ENCODE measurements at regions not wholly inside any gene's neighbourhood (a gene's known extent, or its start where the extent isn't known, plus 50 kb on each side); places are given as distances from the start of the nearest gene placed in this dataset.

DNA sequence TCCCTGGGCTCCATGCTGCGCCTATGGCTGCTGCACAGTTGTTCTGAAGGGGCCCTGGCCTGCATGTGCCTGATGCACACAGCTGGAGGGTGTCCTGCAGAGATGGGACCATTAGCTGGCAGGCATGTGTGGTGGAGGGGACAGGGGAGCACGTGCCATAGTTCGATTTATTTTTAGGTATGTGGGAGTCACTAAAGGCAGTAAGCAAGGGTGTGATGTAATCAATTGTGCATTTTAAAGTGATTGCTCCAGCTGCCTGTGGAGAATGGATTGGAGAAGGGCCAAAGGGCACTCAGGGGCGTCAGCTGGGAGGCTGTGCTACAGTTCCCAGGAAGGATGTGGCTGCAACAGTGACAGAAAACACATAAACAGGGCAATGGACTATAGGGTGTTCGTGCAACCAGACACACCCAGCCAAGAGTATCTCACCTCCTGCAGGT lies 205.1 kb downstream of the ARL4C start:
- Mint-ChIP-seq H3K9me3 (peaks cover 0 to 21% (median 6%) of the 10 kb centered on the region in 7 donors), H3K4me3 (peak overlapping the region in 1 of 2 donors; percentile 4), H3K27me3 (ENCODE audit: low read depth in 3 of 3) (peaks cover 0 to 17% (median 2%) of the 10 kb centered on the region in 3 donors), H3K36me3 (peaks cover 4 to 10% of the 10 kb centered on the region in 2 donors), H3K27ac (peak overlapping the region; percentile 88 to 98 (median 96)), H3K4me1 (peaks cover 70% of the 10 kb centered on the region)
- H3K27me3 ChIP-seq (ENCODE audit: control insufficient read depth in 2 of 2, insufficient read depth in 2 of 2, low read length in 2 of 2): no peaks in the 10 kb centered on the region
- H3K27ac ChIP-seq (ENCODE audit: low read depth in 1 of 2, low read length in 2 of 2): peak overlapping the region; percentile 76 to 93
- TF ChIP-seq, protein P1, sequence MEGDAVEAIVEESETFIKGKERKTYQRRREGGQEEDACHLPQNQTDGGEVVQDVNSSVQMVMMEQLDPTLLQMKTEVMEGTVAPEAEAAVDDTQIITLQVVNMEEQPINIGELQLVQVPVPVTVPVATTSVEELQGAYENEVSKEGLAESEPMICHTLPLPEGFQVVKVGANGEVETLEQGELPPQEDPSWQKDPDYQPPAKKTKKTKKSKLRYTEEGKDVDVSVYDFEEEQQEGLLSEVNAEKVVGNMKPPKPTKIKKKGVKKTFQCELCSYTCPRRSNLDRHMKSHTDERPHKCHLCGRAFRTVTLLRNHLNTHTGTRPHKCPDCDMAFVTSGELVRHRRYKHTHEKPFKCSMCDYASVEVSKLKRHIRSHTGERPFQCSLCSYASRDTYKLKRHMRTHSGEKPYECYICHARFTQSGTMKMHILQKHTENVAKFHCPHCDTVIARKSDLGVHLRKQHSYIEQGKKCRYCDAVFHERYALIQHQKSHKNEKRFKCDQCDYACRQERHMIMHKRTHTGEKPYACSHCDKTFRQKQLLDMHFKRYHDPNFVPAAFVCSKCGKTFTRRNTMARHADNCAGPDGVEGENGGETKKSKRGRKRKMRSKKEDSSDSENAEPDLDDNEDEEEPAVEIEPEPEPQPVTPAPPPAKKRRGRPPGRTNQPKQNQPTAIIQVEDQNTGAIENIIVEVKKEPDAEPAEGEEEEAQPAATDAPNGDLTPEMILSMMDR (IDR thresholded peaks at IDR 0.05): no peak
- DNase-seq: peak; percentile 70 to 82 (median 78)
- H2AFZ ChIP-seq (ENCODE audit: insufficient read depth, low read depth, low read length, poor library complexity, severe bottlenecking): no peak overlapping the region
- H3K36me3 ChIP-seq (replicated peaks in 1 of 2; ENCODE audit: control insufficient read depth in 1 of 2, insufficient read depth in 2 of 2, low read length in 2 of 2): no peaks in the 10 kb centered on the region
- H3K9ac ChIP-seq (ENCODE audit: insufficient read depth, low read length, poor library complexity, severe bottlenecking): peak overlapping the region; percentile 58
- H3K9me3 ChIP-seq (replicated peaks in 1 of 2; ENCODE audit: control insufficient read depth in 1 of 2, insufficient read depth in 1 of 2, low read length in 2 of 2): no peaks in the 10 kb centered on the region
- 33% methylated on average over 2 of the region's 5 CpGs for WGBS (ENCODE audit: insufficient coverage)
- peak overlapping the region; percentile 4 for H3K4me2 ChIP-seq (replicated peaks; ENCODE audit: extremely low read depth, low read length, poor library complexity, severe bottlenecking)
- H3K4me1 ChIP-seq (ENCODE audit: control insufficient read depth in 1 of 2, insufficient read depth in 2 of 2, low read length in 2 of 2): peaks cover 63 to 72% of the 10 kb centered on the region in 2 donors
- no peaks in the 10 kb centered on the region for H3K79me2 ChIP-seq (ENCODE audit: insufficient read depth, low read length)
- H4K20me1 ChIP-seq (ENCODE audit: insufficient read depth, low read length): no peaks in the 10 kb centered on the region
- intact Hi-C loops (cut with micrococcal nuclease): loop anchor here (2.0 to 5.0 kb wide), 3 partner anchors 17 to 136 kb away; no protein-coding TSS in a partner anchor
- H3K4me3 ChIP-seq (replicated peaks in 1 of 3; ENCODE audit: low read depth in 2 of 3, low read length in 3 of 3): no peak overlapping the region

DNA sequence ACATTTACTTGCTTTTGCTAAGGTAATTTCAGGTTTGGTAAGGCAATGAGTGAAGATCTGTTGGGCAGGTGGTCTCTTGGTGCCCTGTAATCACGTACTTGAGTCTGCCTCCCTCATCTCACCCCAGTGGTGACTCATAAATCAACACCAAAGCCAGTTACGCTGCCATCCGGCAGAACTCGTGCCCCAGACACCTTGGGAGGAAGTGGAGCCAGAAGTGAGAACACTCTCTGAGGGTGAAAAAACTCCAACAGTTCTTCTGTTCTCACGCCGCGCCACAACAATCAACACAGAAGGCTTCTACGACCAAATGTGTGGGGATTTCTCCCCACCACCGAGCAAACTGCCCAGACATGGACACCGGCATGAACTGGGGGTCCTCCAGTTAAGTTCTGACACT lies 206.2 kb downstream of the ARL4C start:
- no peaks in the 10 kb centered on the region for H3K27me3 ChIP-seq (ENCODE audit: control insufficient read depth in 2 of 2, insufficient read depth in 2 of 2, low read length in 2 of 2)
- H3K36me3 ChIP-seq (replicated peaks in 1 of 2; ENCODE audit: control insufficient read depth in 1 of 2, insufficient read depth in 2 of 2, low read length in 2 of 2): no peaks in the 10 kb centered on the region
- peak; percentile 89 to 95 (median 94) for DNase-seq
- H3K9me3 ChIP-seq (replicated peaks in 1 of 2; ENCODE audit: control insufficient read depth in 1 of 2, insufficient read depth in 1 of 2, low read length in 2 of 2): no peaks in the 10 kb centered on the region
- no peaks in the 10 kb centered on the region for H4K20me1 ChIP-seq (ENCODE audit: insufficient read depth, low read length)
- H3K79me2 ChIP-seq (ENCODE audit: insufficient read depth, low read length): no peaks in the 10 kb centered on the region
- H2AFZ ChIP-seq (ENCODE audit: insufficient read depth, low read depth, low read length, poor library complexity, severe bottlenecking): no peak overlapping the region
- TF ChIP-seq, protein P1 (IDR thresholded peaks at IDR 0.05): no peak
- Mint-ChIP-seq H3K27ac (peak overlapping the region; percentile 88 to 98 (median 96)), H3K9me3 (peaks cover 0 to 21% (median 4%) of the 10 kb centered on the region in 7 donors), H3K27me3 (ENCODE audit: low read depth in 3 of 3) (peaks cover 0 to 14% (median 3%) of the 10 kb centered on the region in 3 donors), H3K4me3 (peak overlapping the region in 1 of 2 donors; percentile 35), H3K4me1 (peaks cover 60% of the 10 kb centered on the region), H3K36me3 (peaks cover 4 to 7% of the 10 kb centered on the region in 2 donors)
- peak overlapping the region; percentile 58 for H3K9ac ChIP-seq (ENCODE audit: insufficient read depth, low read length, poor library complexity, severe bottlenecking)
- peak overlapping the region; percentile 76 to 93 for H3K27ac ChIP-seq (ENCODE audit: low read depth in 1 of 2, low read length in 2 of 2)
- peaks cover 53 to 61% of the 10 kb centered on the region in 2 donors for H3K4me1 ChIP-seq (ENCODE audit: control insufficient read depth in 1 of 2, insufficient read depth in 2 of 2, low read length in 2 of 2)
- no peak overlapping the region for H3K4me2 ChIP-seq (replicated peaks; ENCODE audit: extremely low read depth, low read length, poor library complexity, severe bottlenecking)
- intact Hi-C loops (cut with micrococcal nuclease): loop anchor here (1.0 to 5.0 kb wide), 4 partner anchors 18 to 206 kb away; no protein-coding TSS in a partner anchor
- H3K4me3 ChIP-seq (replicated peaks in 1 of 3; ENCODE audit: low read depth in 2 of 3, low read length in 3 of 3): no peak overlapping the region
- 8% methylated on average over 5 of the region's 10 CpGs for WGBS (ENCODE audit: insufficient coverage)
